H1 (cell line): ENCODE measurements at regions not wholly inside any gene's neighbourhood (a gene's known extent, or its start where the extent isn't known, plus 50 kb on each side); places are given as distances from the start of the nearest gene placed in this dataset.

Experiments used
- CTCF ChIA-PET: fragments of 300-600 bp; sonication (Branson Sonifier 250); formaldehyde crosslinking; loops from one replicate; lab custom pipeline; 2021; ENCODE audit not compliant: partially characterized antibody; lab: Charles Lee
- POLR2A ChIA-PET: fragments of 300-600 bp; sonication (Branson Sonifier 250); formaldehyde crosslinking; loops from one replicate; lab custom pipeline; 2021; ENCODE audit warnings: inconsistent platforms; ENCODE audit not compliant: partially characterized antibody; lab: Charles Lee
- DNase-seq, 2 experiments: peaks; one replicate each; pipeline versions ENCODE4 v3.0.0 to v3.0.0-alpha.2; 2010 to 2022; ENCODE audit warnings: low spot score in 2 of 2, low read depth in 1 of 2, mixed read lengths in 1 of 2
- FAIRE-seq: peaks from 2 replicates; lab custom pipeline; 2011; peaks lifted over from hg19 to GRCh38; lab: Jason Lieb, UNC
- H2AFZ ChIP-seq: 2 replicates; pipeline ENCODE4 v1.8.1; 2012; ENCODE audit warnings: low read length, inconsistent platforms
- H2AK5ac ChIP-seq: 2 replicates; pipeline ENCODE4 v1.6.1; 2013; ENCODE audit warnings: low read depth, low read length
- H2BK120ac ChIP-seq: replicated peaks from 2 replicates; pipeline ENCODE3; 2013; ENCODE audit warnings: low read depth, low read length, inconsistent platforms
- H2BK12ac ChIP-seq: 2 replicates; pipeline ENCODE4 v1.6.1; 2013; ENCODE audit warnings: low read depth, low read length
- H2BK15ac ChIP-seq: 2 replicates; pipeline ENCODE4 v1.6.1; 2013; ENCODE audit warnings: low read length
- H2BK20ac ChIP-seq: 2 replicates; pipeline ENCODE4 v1.6.1; 2013; ENCODE audit warnings: low read length
- H2BK5ac ChIP-seq: 2 replicates; pipeline ENCODE4 v1.6.1; 2013; ENCODE audit warnings: low read depth, low read length
- H3K14ac ChIP-seq: 2 replicates; pipeline ENCODE4 v1.6.1; 2013; ENCODE audit warnings: inconsistent platforms; ENCODE audit not compliant: insufficient read length
- H3K18ac ChIP-seq: 2 replicates; pipeline ENCODE4 v1.6.1; 2013; ENCODE audit warnings: low read length; ENCODE audit errors: extremely low read depth
- H3K23ac ChIP-seq: 2 replicates; pipeline ENCODE4 v1.6.1; 2013; ENCODE audit warnings: inconsistent platforms; ENCODE audit not compliant: insufficient read length
- H3K23me2 ChIP-seq: 2 replicates; pipeline ENCODE4 v1.6.1; 2013; ENCODE audit warnings: low read depth, low read length
- H3K27ac ChIP-seq: 2 replicates; pipeline ENCODE4 v1.6.1; 2011; ENCODE audit warnings: low read depth, low read length, inconsistent platforms
- H3K27me3 ChIP-seq, 4 experiments: replicated peaks in 1 of 4; 1 replicate in 1 of 4; 2 replicates in 3 of 4; pipeline versions ENCODE4 v1.6.1 to v1.8.1; 2011 to 2013; ENCODE audit warnings: low read length in 3 of 4, mild to moderate bottlenecking in 3 of 4, inconsistent platforms in 2 of 4, mixed read lengths in 2 of 4, moderate library complexity in 1 of 4; ENCODE audit not compliant: control insufficient read depth in 3 of 4, insufficient read depth in 3 of 4; ENCODE audit errors: extremely low read depth in 1 of 4
- H3K36me3 ChIP-seq, 4 experiments: 2 replicates each; pipeline versions ENCODE4 v1.6.1 to v1.8.1; 2011 to 2013; ENCODE audit warnings: mild to moderate bottlenecking in 4 of 4, low read length in 3 of 4, moderate library complexity in 2 of 4, control low read depth in 1 of 4, inconsistent platforms in 1 of 4; ENCODE audit not compliant: insufficient read depth in 4 of 4, control insufficient read depth in 2 of 4
- H3K4ac ChIP-seq: replicated peaks from 2 replicates; pipeline ENCODE3; 2013; ENCODE audit warnings: low read length, low read depth, mixed read lengths, inconsistent platforms; ENCODE audit not compliant: insufficient read length
- H3K4me1 ChIP-seq, 4 experiments: replicated peaks in 1 of 4; 1 replicate in 1 of 4; 2 replicates in 3 of 4; pipeline versions ENCODE4 v1.6.1 to v1.8.1; 2011 to 2013; ENCODE audit warnings: low read length in 3 of 4, inconsistent platforms in 2 of 4, mixed read lengths in 1 of 4; ENCODE audit not compliant: insufficient read depth in 4 of 4, control insufficient read depth in 3 of 4
- H3K4me2 ChIP-seq, 2 experiments: 2 replicates each; pipeline versions ENCODE4 v1.6.1 to v1.8.1; 2011 to 2013; ENCODE audit warnings: low read depth in 2 of 2, low read length in 2 of 2, control low read depth in 1 of 2, inconsistent platforms in 1 of 2, mild to moderate bottlenecking in 1 of 2; ENCODE audit not compliant: insufficient read depth in 1 of 2
- H3K4me3 ChIP-seq, 4 experiments: fragments of 200-600, 300-600 bp in 1 of 4; sonication (generic), shearing (Covaris generic), sonication (Bioruptor Twin) in 1 of 4; 2 replicates each; pipeline versions ENCODE4 v1.5.1 to v1.8.1; 2011 to 2016; ENCODE audit warnings: low read length in 4 of 4, low read depth in 3 of 4, control low read depth in 2 of 4, inconsistent platforms in 2 of 4, mild to moderate bottlenecking in 2 of 4, mixed read lengths in 1 of 4, moderate library complexity in 1 of 4; ENCODE audit not compliant: insufficient read depth in 2 of 4; ENCODE audit errors: extremely low read depth in 1 of 4
- H3K56ac ChIP-seq: replicated peaks from 2 replicates; pipeline ENCODE3; 2013; ENCODE audit warnings: low read depth, mild to moderate bottlenecking, mixed read lengths, low read length, inconsistent platforms; ENCODE audit not compliant: insufficient read length
- H3K79me1 ChIP-seq: 2 replicates; pipeline ENCODE4 v1.6.1; 2013; ENCODE audit warnings: low read depth, low read length, control low read depth
- H3K79me2 ChIP-seq, 2 experiments: 2 replicates each; pipeline versions ENCODE4 v1.6.1 to v1.8.1; 2012 to 2013; ENCODE audit warnings: low read length in 2 of 2, mild to moderate bottlenecking in 2 of 2, inconsistent platforms in 1 of 2; ENCODE audit not compliant: insufficient read depth in 2 of 2, control insufficient read depth in 1 of 2
- H3K9ac ChIP-seq, 4 experiments: replicated peaks in 1 of 4; 1 replicate in 1 of 4; 2 replicates in 3 of 4; pipeline versions ENCODE4 v1.6.1 to v1.8.1; 2011 to 2013; ENCODE audit warnings: low read depth in 3 of 4, low read length in 3 of 4, control low read depth in 2 of 4, mild to moderate bottlenecking in 2 of 4, moderate library complexity in 2 of 4, inconsistent platforms in 1 of 4; ENCODE audit errors: extremely low read depth in 1 of 4
- H3K9me3 ChIP-seq, 2 experiments: 2 replicates each; pipeline versions ENCODE4 v1.6.1 to v1.8.1; 2012 to 2013; ENCODE audit warnings: mild to moderate bottlenecking in 2 of 2, moderate library complexity in 2 of 2, control low read depth in 1 of 2, inconsistent platforms in 1 of 2, low read depth in 1 of 2, low read length in 1 of 2, mixed read lengths in 1 of 2; ENCODE audit not compliant: insufficient read depth in 2 of 2
- H4K20me1 ChIP-seq, 2 experiments: replicated peaks in 1 of 2; 2 replicates each; pipeline versions ENCODE3 to v1.8.1; 2011 to 2013; ENCODE audit warnings: inconsistent platforms in 2 of 2, low read length in 2 of 2, mild to moderate bottlenecking in 1 of 2; ENCODE audit not compliant: insufficient read depth in 2 of 2, control insufficient read depth in 1 of 2
- H4K5ac ChIP-seq: 2 replicates; pipeline ENCODE4 v1.6.1; 2013; ENCODE audit warnings: low read length, low read depth, mixed read lengths, inconsistent platforms; ENCODE audit not compliant: insufficient read length
- H4K8ac ChIP-seq: 2 replicates; pipeline ENCODE4 v1.8.0; 2013; ENCODE audit warnings: mild to moderate bottlenecking, moderate library complexity, low read length, inconsistent platforms; ENCODE audit not compliant: insufficient read depth; ENCODE audit errors: extremely low read depth
- H4K91ac ChIP-seq: replicated peaks from 2 replicates; pipeline ENCODE3; 2013; ENCODE audit warnings: low read length, mixed read lengths, inconsistent platforms; ENCODE audit not compliant: insufficient read length
- BRCA1 ChIP-seq: IDR thresholded peaks from 2 replicates; pipeline ENCODE4 v1.6.1; 2012; ENCODE audit warnings: low read depth, low read length, improper control_type of control experiment
- CBX5 ChIP-seq: fragments of 300-800, 300-1000 bp; sonication (generic); IDR thresholded peaks from 2 replicates; pipeline ENCODE4 v1.7.1; 2016; ENCODE audit warnings: antibody characterized with exemption, low read length, low read depth
- FOSL1 ChIP-seq: IDR thresholded peaks from 2 replicates; pipeline ENCODE4 v1.6.1; 2011; ENCODE audit warnings: mild to moderate bottlenecking, low read depth, low read length, moderate library complexity; ENCODE audit not compliant: insufficient read depth
- JUN ChIP-seq: IDR thresholded peaks from 2 replicates; pipeline ENCODE4 v1.6.1; 2011; ENCODE audit warnings: low read depth, mild to moderate bottlenecking, improper control_type of control experiment, low read length
- NANOG ChIP-seq: IDR thresholded peaks from 2 replicates; pipeline ENCODE4 v1.6.1; 2011; ENCODE audit warnings: low read length, low read depth, mild to moderate bottlenecking, inconsistent platforms; ENCODE audit not compliant: insufficient read depth, poor library complexity, severe bottlenecking
- PHF8 ChIP-seq: fragments of 200-600 bp; sonication (generic); conservative IDR thresholded peaks from 2 replicates; pipeline ENCODE4 v1.7.1; 2012; ENCODE audit warnings: low read depth, mild to moderate bottlenecking, inconsistent platforms, low read length, moderate library complexity
- RFX5 ChIP-seq: IDR thresholded peaks from 2 replicates; pipeline ENCODE4 v1.6.1; 2011; ENCODE audit warnings: low read depth, low read length, improper control_type of control experiment, borderline replicate concordance
- SAP30 ChIP-seq: fragments of 300-600 bp; sonication (generic); IDR thresholded peaks from 2 replicates; pipeline ENCODE4 v1.7.1; 2012; ENCODE audit warnings: low read length, moderate library complexity, mild to moderate bottlenecking, inconsistent platforms; ENCODE audit not compliant: insufficient read depth, insufficient replicate concordance
- WGBS, 2 experiments: shearing (Covaris generic) in 1 of 2; methylation state at CpG; one replicate each; pipeline versions ENCODE4 v1.1.6 to v1.1.7; 2013 to 2015; ENCODE audit warnings: low lambda C conversion rate in 2 of 2, mixed read lengths in 2 of 2, inconsistent platforms in 1 of 2, low coverage in 1 of 2, missing lambda C conversion rate in 1 of 2; ENCODE audit not compliant: insufficient replicate concordance in 2 of 2, insufficient coverage in 1 of 2, insufficient read length in 1 of 2; ENCODE audit errors: extremely low coverage in 1 of 2, missing lambda C conversion rate in 1 of 2; 5-methylcytosine and 5-hydroxymethylcytosine counted together

DNA sequence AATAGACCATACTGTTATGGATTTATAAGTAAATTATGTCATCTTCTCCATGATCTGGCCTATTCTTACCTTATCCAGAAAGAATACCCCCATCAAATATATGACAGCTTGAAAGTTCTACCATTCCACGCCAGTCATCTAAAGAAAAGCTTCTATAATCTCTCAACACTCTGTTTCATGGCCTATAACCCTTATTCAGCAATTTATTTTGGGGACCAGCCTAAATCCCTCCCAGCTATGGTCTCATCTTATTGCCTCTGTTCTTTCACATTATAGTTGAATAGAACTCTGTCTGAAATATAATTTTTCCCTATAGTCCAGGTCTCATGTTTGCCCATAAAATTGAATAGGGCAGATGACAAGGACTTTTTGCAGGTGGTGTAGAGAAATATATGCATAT lies 2387.6 kb upstream of the WWC1 start:
- POLR2A ChIA-PET: no interaction called here
- Histone ChIP-seq H3K9me3 (peaks cover 5 to 9% of the 10 kb centered on the region in 2 experiments; a peak in 3 of 4 replicates), H2AFZ (no peak overlapping the region), H3K79me2 (no peaks in the 10 kb centered on the region), H2BK20ac (no peak overlapping the region), H3K56ac (no peak overlapping the region), H4K8ac (no peak overlapping the region), H3K4ac (no peak overlapping the region), H3K4me3 (no peak overlapping the region), H3K9ac (no peak overlapping the region), H4K91ac (no peak overlapping the region), H2BK15ac (no peak overlapping the region), H3K23ac (no peak overlapping the region), H3K79me1 (no peaks in the 10 kb centered on the region), H3K23me2 (no peaks in the 10 kb centered on the region), H2BK120ac (no peak overlapping the region), H3K4me2 (no peak overlapping the region), H2AK5ac (no peak overlapping the region), H2BK5ac (no peak overlapping the region), H3K14ac (no peak overlapping the region), H3K36me3 (no peaks in the 10 kb centered on the region), H3K4me1 (no peaks in the 10 kb centered on the region), H4K5ac (no peak overlapping the region), H2BK12ac (no peak overlapping the region), H3K27me3 (no peaks in the 10 kb centered on the region), H3K18ac (no peak overlapping the region), H3K27ac (no peak overlapping the region), H4K20me1 (no peaks in the 10 kb centered on the region)
- no peak for TF ChIP-seq PHF8
- no peak for TF ChIP-seq JUN
- no peak for TF ChIP-seq NANOG
- no peak for TF ChIP-seq FOSL1
- TF ChIP-seq RFX5: no peak
- no peak for TF ChIP-seq BRCA1
- no peak for TF ChIP-seq SAP30
- TF ChIP-seq CBX5: no peak
- DNase-seq: no peak
- CTCF ChIA-PET: no interaction called here
- no peak for FAIRE-seq
- WGBS, 2 experiments: 88% methylated on average over 1 of the region's 1 CpG; no CpG with 5 or more reads in 1 of the 2 experiments
